Karpas-422 (cell line): ENCODE measurements at regions not wholly inside any gene's neighbourhood (a gene's known extent, or its start where the extent isn't known, plus 50 kb on each side); places are given as distances from the start of the nearest gene placed in this dataset.

Experiments used
- DNase-seq: peaks from one replicate; pipeline ENCODE4 v3.0.0-alpha.2; 2015
- H2AFZ ChIP-seq: fragments of 200-600 bp; sonication (generic); 2 replicates; pipeline ENCODE4 v1.6.1; 2014; ENCODE audit warnings: antibody characterized with exemption, low read length, mixed read lengths
- H3K27ac ChIP-seq: fragments of 200-600 bp; sonication (generic); 2 replicates; pipeline ENCODE4 v1.5.1; 2014; ENCODE audit warnings: mild to moderate bottlenecking, low read length, moderate library complexity
- H3K27me3 ChIP-seq: fragments of 200-600 bp; sonication (generic); 2 replicates; pipeline ENCODE4 v1.6.1; 2014; ENCODE audit warnings: low read length, mixed read lengths
- H3K36me3 ChIP-seq: fragments of 200-600 bp; sonication (generic); 2 replicates; pipeline ENCODE4 v1.6.1; 2014; ENCODE audit warnings: low read length, mixed read lengths; ENCODE audit not compliant: insufficient read depth
- H3K4me1 ChIP-seq: fragments of 200-600 bp; sonication (generic); 2 replicates; pipeline ENCODE4 v1.6.1; 2014; ENCODE audit warnings: mild to moderate bottlenecking, low read length, mixed read lengths
- H3K4me2 ChIP-seq: fragments of 200-600 bp; sonication (generic); 2 replicates; pipeline ENCODE4 v1.6.1; 2014; ENCODE audit warnings: low read length, low read depth, mild to moderate bottlenecking; ENCODE audit not compliant: poor library complexity, severe bottlenecking
- H3K4me3 ChIP-seq: fragments of 200-600 bp; sonication (generic); 2 replicates; pipeline ENCODE4 v1.5.1; 2014; ENCODE audit warnings: mild to moderate bottlenecking, antibody characterized with exemption, low read length, mixed read lengths
- H3K79me2 ChIP-seq: fragments of 200-600 bp; sonication (generic); 2 replicates; pipeline ENCODE4 v1.6.1; 2014; ENCODE audit warnings: mild to moderate bottlenecking, low read length, mixed read lengths
- H3K9ac ChIP-seq: fragments of 200-600 bp; sonication (generic); 2 replicates; pipeline ENCODE4 v1.6.0; 2014; ENCODE audit warnings: low read length
- H3K9me2 ChIP-seq: fragments of 200-600 bp; sonication (generic), shearing (Covaris generic); replicated peaks from 2 replicates; pipeline ENCODE4 v1.6.0; 2014; ENCODE audit warnings: mild to moderate bottlenecking, low read length, moderate library complexity; ENCODE audit not compliant: insufficient read depth
- H3K9me3 ChIP-seq: fragments of 300-700, 200-600 bp; sonication (generic); 2 replicates; pipeline ENCODE4 v1.6.1; 2014; ENCODE audit warnings: low read length, mixed read lengths
- H4K20me1 ChIP-seq: fragments of 200-600 bp; sonication (generic); 2 replicates; pipeline ENCODE4 v1.6.1; 2014; ENCODE audit warnings: mild to moderate bottlenecking, antibody characterized with exemption, low read length, low read depth; ENCODE audit not compliant: insufficient read depth

DNA sequence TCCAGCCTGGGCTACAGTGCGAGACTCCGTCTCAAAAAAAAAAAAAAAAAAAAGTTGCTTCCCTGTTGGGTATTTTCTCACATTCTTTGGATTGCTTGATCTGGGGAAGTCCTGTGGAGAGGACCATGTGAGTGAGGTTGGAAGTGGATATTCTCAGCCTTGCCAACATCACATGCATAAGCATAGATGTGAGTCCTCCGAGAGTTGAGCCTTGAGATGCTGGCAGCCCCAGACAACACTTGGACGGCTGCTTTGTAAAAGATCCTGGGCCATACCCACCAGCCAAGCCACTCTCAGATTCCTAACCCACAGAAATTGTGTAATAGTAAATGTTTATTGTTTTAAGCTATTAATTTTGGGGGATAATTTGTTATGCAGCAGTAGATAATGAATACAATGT lies 1570.0 kb upstream of the GOT2 start:
- Histone ChIP-seq H3K9me3 (peaks cover 30% of the 10 kb centered on the region; the same call in 1 of the 2 replicates), H3K9ac (no peak overlapping the region), H3K4me3 (no peak overlapping the region), H4K20me1 (no peaks in the 10 kb centered on the region), H3K27me3 (no peaks in the 10 kb centered on the region), H2AFZ (no peak overlapping the region), H3K27ac (no peak overlapping the region), H3K4me2 (no peak overlapping the region), H3K79me2 (no peaks in the 10 kb centered on the region), H3K9me2 (no peaks in the 10 kb centered on the region), H3K4me1 (no peaks in the 10 kb centered on the region), H3K36me3 (no peaks in the 10 kb centered on the region)
- DNase-seq = no peak

DNA sequence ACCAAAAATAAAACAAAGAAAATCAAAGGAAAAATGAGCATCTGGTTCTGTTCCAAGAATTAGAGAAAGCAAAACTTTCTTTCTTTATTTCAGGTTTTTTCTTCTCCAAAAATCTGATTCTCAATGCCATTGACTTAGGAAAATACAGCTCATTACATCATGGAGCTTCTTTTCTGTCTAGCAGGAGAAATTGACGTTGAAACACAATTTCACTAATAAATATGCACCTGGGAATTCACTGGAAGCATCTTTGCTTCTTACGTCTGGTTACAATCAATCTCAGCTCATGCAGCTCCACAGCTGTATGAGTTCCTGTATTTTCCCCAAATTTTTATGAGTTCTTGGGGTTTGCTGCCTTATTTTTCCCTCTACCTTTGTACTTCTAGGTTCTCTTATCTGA lies 1568.6 kb upstream of the GOT2 start:
- Histone ChIP-seq H3K9me2 (no peaks in the 10 kb centered on the region), H3K27me3 (no peaks in the 10 kb centered on the region), H3K9me3 (peaks cover 33% of the 10 kb centered on the region), H3K4me1 (no peaks in the 10 kb centered on the region), H2AFZ (no peak overlapping the region), H3K4me2 (no peak overlapping the region), H4K20me1 (no peaks in the 10 kb centered on the region), H3K36me3 (no peaks in the 10 kb centered on the region), H3K79me2 (no peaks in the 10 kb centered on the region), H3K4me3 (no peak overlapping the region), H3K9ac (no peak overlapping the region), H3K27ac (no peak overlapping the region)
- DNase-seq = no peak

DNA sequence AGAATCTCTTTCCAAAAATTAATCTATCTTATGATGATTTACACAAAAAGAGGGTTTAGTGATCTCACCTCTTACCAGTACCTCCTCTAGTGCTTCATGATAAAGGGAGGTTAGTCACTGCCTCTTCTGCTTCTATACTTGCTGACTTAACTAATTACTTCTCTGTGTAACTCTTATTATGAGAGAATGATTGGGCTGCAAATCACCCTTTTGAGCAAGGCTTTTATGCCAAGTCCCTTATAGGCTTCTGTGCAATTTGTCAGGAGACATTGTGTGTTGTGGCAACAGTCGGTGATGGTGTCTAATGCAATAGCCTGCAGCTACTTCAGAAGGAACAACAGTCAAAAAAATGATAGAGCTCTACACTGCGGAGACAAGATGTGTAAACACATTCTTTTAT lies 1568.1 kb upstream of the GOT2 start:
- H3K9me2 ChIP-seq = no peaks in the 10 kb centered on the region
- H3K27ac ChIP-seq = no peak overlapping the region
- H3K4me2 ChIP-seq = no peak overlapping the region
- H4K20me1 ChIP-seq = no peaks in the 10 kb centered on the region
- no peak for DNase-seq
- no peak overlapping the region for H2AFZ ChIP-seq
- H3K36me3 ChIP-seq = no peaks in the 10 kb centered on the region
- H3K9ac ChIP-seq = no peak overlapping the region
- H3K79me2 ChIP-seq = no peaks in the 10 kb centered on the region
- H3K4me1 ChIP-seq = no peaks in the 10 kb centered on the region
- H3K27me3 ChIP-seq = no peaks in the 10 kb centered on the region
- H3K9me3 ChIP-seq = peaks cover 35% of the 10 kb centered on the region
- no peak overlapping the region for H3K4me3 ChIP-seq

DNA sequence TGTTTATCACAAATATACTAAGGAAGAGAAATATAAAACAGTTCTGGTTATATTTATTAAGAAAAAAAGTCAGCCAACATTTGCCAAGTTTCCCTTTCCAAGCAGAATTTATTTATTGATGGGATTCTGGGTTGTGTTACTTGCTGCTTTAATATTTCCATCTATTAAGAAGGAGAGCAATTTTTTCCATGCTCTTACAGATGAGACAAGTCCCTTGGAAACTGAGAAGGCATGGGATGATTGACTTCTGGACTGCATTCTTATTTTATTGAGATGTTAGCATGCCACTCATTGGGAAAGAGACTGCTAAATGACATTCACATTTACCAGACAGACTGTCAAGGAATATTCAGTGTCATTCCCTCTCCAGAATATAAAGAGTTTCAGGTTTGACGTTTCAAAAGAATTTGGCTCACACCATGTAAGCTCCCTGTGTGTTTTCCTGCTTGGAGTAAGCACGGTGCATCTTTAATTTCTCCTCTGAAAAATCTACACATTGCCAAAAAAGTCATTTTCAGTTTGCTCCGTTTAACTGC lies 1565.2 kb upstream of the GOT2 start:
- H3K9me3 ChIP-seq = peaks cover 33% of the 10 kb centered on the region
- H3K36me3 ChIP-seq = no peaks in the 10 kb centered on the region
- H3K9me2 ChIP-seq = no peaks in the 10 kb centered on the region
- no peak for DNase-seq
- H3K27me3 ChIP-seq = no peaks in the 10 kb centered on the region
- H3K4me3 ChIP-seq = no peak overlapping the region
- no peak overlapping the region for H3K4me2 ChIP-seq
- no peak overlapping the region for H3K27ac ChIP-seq
- no peaks in the 10 kb centered on the region for H3K4me1 ChIP-seq
- H3K9ac ChIP-seq = no peak overlapping the region
- no peak overlapping the region for H2AFZ ChIP-seq
- no peaks in the 10 kb centered on the region for H4K20me1 ChIP-seq
- H3K79me2 ChIP-seq = no peaks in the 10 kb centered on the region

DNA sequence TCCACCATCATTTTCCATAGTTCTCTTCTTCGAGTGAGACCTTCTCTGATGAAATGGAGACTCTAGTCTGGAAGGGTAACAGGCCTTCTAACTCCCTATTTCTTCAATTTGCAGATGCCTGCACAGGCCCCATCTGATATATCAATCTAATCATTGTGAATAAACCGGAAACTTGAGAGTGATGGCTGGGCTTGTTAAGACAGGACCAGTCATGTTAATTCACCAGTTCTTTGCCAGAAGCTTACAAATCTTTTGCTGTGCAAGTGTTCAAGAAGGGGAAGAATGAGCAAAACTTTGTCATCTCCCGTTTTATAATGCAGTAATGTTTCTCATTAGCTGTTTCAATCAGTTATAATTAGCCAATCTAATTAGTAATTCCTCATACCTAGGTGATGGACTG lies 1561.3 kb upstream of the GOT2 start:
- Histone ChIP-seq H3K9ac (no peak overlapping the region), H3K27ac (no peak overlapping the region), H3K4me1 (no peaks in the 10 kb centered on the region), H3K79me2 (no peaks in the 10 kb centered on the region), H3K4me2 (no peak overlapping the region), H3K4me3 (no peak overlapping the region), H4K20me1 (no peaks in the 10 kb centered on the region), H3K27me3 (no peaks in the 10 kb centered on the region), H3K9me2 (no peaks in the 10 kb centered on the region), H3K36me3 (no peaks in the 10 kb centered on the region), H3K9me3 (peaks cover 31% of the 10 kb centered on the region), H2AFZ (no peak overlapping the region)
- DNase-seq = no peak

DNA sequence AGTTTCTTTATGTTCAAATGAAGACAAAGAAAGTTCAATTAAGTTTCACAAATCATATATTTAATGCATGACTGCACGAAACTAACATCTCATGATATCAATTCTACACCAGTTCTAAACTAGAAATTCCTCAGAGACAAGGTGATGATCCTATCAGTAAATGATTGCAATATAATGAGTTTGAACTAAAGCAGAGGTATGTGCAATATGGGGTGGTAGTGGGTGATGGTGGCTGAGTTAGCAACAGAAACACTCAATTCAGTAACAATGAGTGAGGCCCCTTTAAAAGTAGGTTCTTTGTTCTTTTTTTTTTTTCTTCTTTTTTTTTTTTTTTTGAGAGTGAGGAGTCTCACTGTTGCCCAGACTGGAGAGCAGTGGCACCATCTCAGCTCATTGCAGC lies 1551.7 kb upstream of the GOT2 start:
- Histone ChIP-seq H3K9me2 (no peaks in the 10 kb centered on the region), H2AFZ (no peak overlapping the region), H3K27me3 (no peaks in the 10 kb centered on the region), H3K4me1 (no peaks in the 10 kb centered on the region), H3K4me3 (no peak overlapping the region), H3K27ac (no peak overlapping the region), H3K36me3 (no peaks in the 10 kb centered on the region), H3K79me2 (no peaks in the 10 kb centered on the region), H3K4me2 (no peak overlapping the region), H3K9me3 (peaks cover 8% of the 10 kb centered on the region; the same call in 1 of the 2 replicates), H3K9ac (no peak overlapping the region), H4K20me1 (no peaks in the 10 kb centered on the region)
- no peak for DNase-seq

DNA sequence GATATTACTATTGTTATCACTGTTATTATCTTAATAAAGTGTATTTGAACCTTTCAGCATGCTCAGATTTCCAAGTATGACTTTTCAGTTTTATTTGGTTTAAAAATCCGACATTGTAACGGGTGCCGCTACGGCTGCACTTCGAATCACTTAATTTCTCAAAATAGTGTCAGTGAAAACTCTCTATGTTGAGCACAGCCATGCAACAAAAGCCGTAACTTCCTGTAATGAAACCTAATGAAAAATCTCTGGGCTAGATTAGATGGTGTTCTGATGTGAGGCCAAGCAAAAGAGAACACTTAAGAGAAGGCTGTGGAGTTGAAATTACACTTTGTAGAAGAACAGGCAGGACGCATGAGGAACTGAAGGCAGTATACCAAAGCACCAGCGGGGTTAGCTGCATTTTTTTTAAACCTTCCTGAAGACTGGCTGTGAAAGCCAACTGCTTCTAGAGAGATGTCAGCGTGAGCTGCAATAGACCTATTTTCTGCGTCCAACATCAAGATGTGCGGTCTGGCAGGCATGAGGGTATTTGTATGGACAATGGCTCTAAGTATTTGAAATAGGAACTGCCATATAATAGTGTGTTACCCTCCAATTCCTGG lies 1545.0 kb upstream of the GOT2 start:
- no peak overlapping the region for H2AFZ ChIP-seq
- H3K9me2 ChIP-seq = no peaks in the 10 kb centered on the region
- H3K9ac ChIP-seq = no peak overlapping the region
- no peaks in the 10 kb centered on the region for H3K4me1 ChIP-seq
- no peaks in the 10 kb centered on the region for H4K20me1 ChIP-seq
- no peak overlapping the region for H3K27ac ChIP-seq
- H3K4me2 ChIP-seq = no peak overlapping the region
- H3K27me3 ChIP-seq = no peaks in the 10 kb centered on the region
- H3K9me3 ChIP-seq = peaks cover 6% of the 10 kb centered on the region
- H3K4me3 ChIP-seq = no peak overlapping the region
- no peaks in the 10 kb centered on the region for H3K36me3 ChIP-seq
- H3K79me2 ChIP-seq = no peaks in the 10 kb centered on the region
- no peak for DNase-seq

DNA sequence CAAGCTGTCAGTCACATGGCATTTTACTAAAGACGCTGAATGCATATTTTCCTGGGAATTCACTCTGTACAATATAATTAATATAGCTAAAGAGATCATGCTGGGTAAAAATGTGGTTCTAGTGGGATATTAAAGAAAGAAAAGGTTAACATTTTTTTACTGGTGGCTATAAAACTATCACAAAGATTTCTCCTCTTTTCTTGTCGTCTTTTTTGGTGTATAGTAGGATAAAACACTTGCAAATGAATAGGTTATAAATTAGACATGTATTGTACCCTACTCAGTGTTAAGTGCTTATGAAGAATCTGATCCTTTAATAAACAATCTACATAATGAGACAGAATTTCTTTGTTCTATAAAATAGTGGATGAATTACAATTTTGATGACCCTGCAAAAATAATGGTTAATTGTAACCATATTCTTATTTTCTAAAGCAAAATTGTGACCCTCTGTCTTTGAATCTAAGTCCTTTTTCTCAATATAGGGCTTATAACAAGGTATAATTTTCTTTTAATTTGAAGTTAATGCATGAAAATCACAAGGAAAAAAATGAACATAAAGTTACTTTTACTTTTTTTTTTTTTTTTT lies 1540.4 kb upstream of the GOT2 start:
- DNase-seq = no peak
- Histone ChIP-seq H3K27me3 (no peaks in the 10 kb centered on the region), H3K79me2 (no peaks in the 10 kb centered on the region), H2AFZ (no peak overlapping the region), H3K9me2 (no peaks in the 10 kb centered on the region), H3K27ac (no peak overlapping the region), H3K4me3 (no peak overlapping the region), H3K4me1 (no peaks in the 10 kb centered on the region), H3K36me3 (no peaks in the 10 kb centered on the region), H3K9me3 (peaks cover 12% of the 10 kb centered on the region), H4K20me1 (no peaks in the 10 kb centered on the region), H3K4me2 (no peak overlapping the region), H3K9ac (no peak overlapping the region)
